Osteoblast (primary cell): ENCODE measurements at regions not wholly inside any gene's neighbourhood (a gene's known extent, or its start where the extent isn't known, plus 50 kb on each side); places are given as distances from the start of the nearest gene placed in this dataset.

Experiments
- DNase-seq: peaks from one replicate; pipeline ENCODE4 v3.0.0; 2011; ENCODE audit warnings: low spot score, mixed read lengths; ENCODE audit not compliant: insufficient read length; ENCODE audit errors: missing footprints
- H2AFZ ChIP-seq: 2 replicates; pipeline ENCODE4 v1.6.0; 2011; ENCODE audit warnings: mild to moderate bottlenecking, low read length
- H3K27ac ChIP-seq: 2 replicates; pipeline ENCODE4 v1.5.1; 2011; ENCODE audit warnings: mild to moderate bottlenecking, low read depth, low read length, moderate library complexity
- H3K27me3 ChIP-seq: 2 replicates; pipeline ENCODE4 v1.6.0; 2012; ENCODE audit warnings: mild to moderate bottlenecking, control low read depth, inconsistent platforms, low read length, moderate library complexity; ENCODE audit not compliant: insufficient read depth
- H3K36me3 ChIP-seq: 2 replicates; pipeline ENCODE4 v1.5.1; 2011; ENCODE audit warnings: mild to moderate bottlenecking, low read length, control low read depth, moderate library complexity; ENCODE audit not compliant: insufficient read depth
- H3K4me1 ChIP-seq: 2 replicates; pipeline ENCODE4 v1.5.1; 2011; ENCODE audit warnings: mild to moderate bottlenecking, low read length, control low read depth, moderate library complexity; ENCODE audit not compliant: insufficient read depth
- H3K4me2 ChIP-seq: 2 replicates; pipeline ENCODE4 v1.6.0; 2011; ENCODE audit warnings: mild to moderate bottlenecking, low read length; ENCODE audit not compliant: insufficient read depth
- H3K4me3 ChIP-seq: fragments of 200-600 bp; sonication (generic); 3 replicates; pipeline ENCODE4 v1.5.1; 2012; ENCODE audit warnings: mild to moderate bottlenecking, low read length, inconsistent platforms; ENCODE audit not compliant: insufficient read depth
- H3K79me2 ChIP-seq: 2 replicates; pipeline ENCODE4 v1.6.0; 2012; ENCODE audit warnings: mild to moderate bottlenecking, low read length, control low read depth, inconsistent platforms; ENCODE audit not compliant: insufficient read depth
- H3K9me3 ChIP-seq: 2 replicates; pipeline ENCODE4 v1.5.1; 2011; ENCODE audit warnings: low read depth, low read length, control low read depth
- H4K20me1 ChIP-seq: 2 replicates; pipeline ENCODE4 v1.6.0; 2012; ENCODE audit warnings: mild to moderate bottlenecking, low read length, control low read depth; ENCODE audit not compliant: insufficient read depth
- CTCF ChIP-seq: IDR thresholded peaks from 2 replicates; pipeline ENCODE4 v1.5.1; 2011; ENCODE audit warnings: mild to moderate bottlenecking, low read depth, low read length, moderate library complexity; ENCODE audit errors: extremely low read depth

GRCh38 chr22:49642741-49643140 is 184.9 kb downstream of the BRD1 start:
- Histone ChIP-seq H4K20me1 (no peaks in the 10 kb centered on the region), H2AFZ (no peak overlapping the region), H3K4me2 (no peak overlapping the region), H3K79me2 (no peaks in the 10 kb centered on the region), H3K27me3 (no peaks in the 10 kb centered on the region), H3K4me3 (no peak overlapping the region), H3K9me3 (no peaks in the 10 kb centered on the region), H3K36me3 (no peaks in the 10 kb centered on the region), H3K4me1 (no peaks in the 10 kb centered on the region), H3K27ac (no peak overlapping the region)
- no peak for DNase-seq
- no peak for TF ChIP-seq CTCF

- Histone ChIP-seq H3K4me1 (no peaks in the 10 kb centered on the region), H3K4me3 (no peak overlapping the region), H3K36me3 (no peaks in the 10 kb centered on the region), H3K27ac (no peak overlapping the region), H3K9me3 (no peaks in the 10 kb centered on the region), H2AFZ (no peak overlapping the region), H3K27me3 (no peaks in the 10 kb centered on the region), H3K79me2 (no peaks in the 10 kb centered on the region), H3K4me2 (no peak overlapping the region), H4K20me1 (no peaks in the 10 kb centered on the region)
- no peak for DNase-seq
- no peak for TF ChIP-seq CTCF
These were observed 185.3 kb downstream of the BRD1 start for GRCh38 chr22:49642331-49642730.

GRCh38 chr22:49641770-49642313 is 185.8 kb downstream of the BRD1 start:
- no peaks in the 10 kb centered on the region for H3K9me3 ChIP-seq
- H3K27ac ChIP-seq: no peak overlapping the region
- no peaks in the 10 kb centered on the region for H4K20me1 ChIP-seq
- no peak for TF ChIP-seq CTCF
- no peak for DNase-seq
- H2AFZ ChIP-seq: no peak overlapping the region
- no peaks in the 10 kb centered on the region for H3K79me2 ChIP-seq
- H3K36me3 ChIP-seq: no peaks in the 10 kb centered on the region
- no peak overlapping the region for H3K4me2 ChIP-seq
- H3K27me3 ChIP-seq: no peaks in the 10 kb centered on the region
- H3K4me1 ChIP-seq: no peaks in the 10 kb centered on the region
- H3K4me3 ChIP-seq: no peak overlapping the region

- Histone ChIP-seq H3K27me3 (no peaks in the 10 kb centered on the region), H3K36me3 (no peaks in the 10 kb centered on the region), H3K79me2 (no peaks in the 10 kb centered on the region), H3K27ac (no peak overlapping the region), H3K4me1 (no peaks in the 10 kb centered on the region), H4K20me1 (no peaks in the 10 kb centered on the region), H3K4me3 (no peak overlapping the region), H2AFZ (no peak overlapping the region), H3K9me3 (no peaks in the 10 kb centered on the region), H3K4me2 (no peak overlapping the region)
- DNase-seq: no peak
- TF ChIP-seq CTCF: no peak
These were observed 187.1 kb downstream of the BRD1 start for GRCh38 chr22:49640366-49641095.
